22Rv1 (cell line): ENCODE measurements at regions not wholly inside any gene's neighbourhood (a gene's known extent, or its start where the extent isn't known, plus 50 kb on each side); places are given as distances from the start of the nearest gene placed in this dataset.

Experiments
- ZFX ChIP-seq: fragments of 450-650 bp; IDR thresholded peaks from 2 replicates; pipeline ENCODE4 v1.6.1; 2017; ENCODE audit warnings: antibody characterized with exemption, borderline replicate concordance
- TF ChIP-seq, protein P1 (sequence below): fragments of 450-650 bp; IDR thresholded peaks from 2 replicates; pipeline ENCODE4 v1.5.1; 2017; ENCODE audit warnings: mild to moderate bottlenecking

DNA sequence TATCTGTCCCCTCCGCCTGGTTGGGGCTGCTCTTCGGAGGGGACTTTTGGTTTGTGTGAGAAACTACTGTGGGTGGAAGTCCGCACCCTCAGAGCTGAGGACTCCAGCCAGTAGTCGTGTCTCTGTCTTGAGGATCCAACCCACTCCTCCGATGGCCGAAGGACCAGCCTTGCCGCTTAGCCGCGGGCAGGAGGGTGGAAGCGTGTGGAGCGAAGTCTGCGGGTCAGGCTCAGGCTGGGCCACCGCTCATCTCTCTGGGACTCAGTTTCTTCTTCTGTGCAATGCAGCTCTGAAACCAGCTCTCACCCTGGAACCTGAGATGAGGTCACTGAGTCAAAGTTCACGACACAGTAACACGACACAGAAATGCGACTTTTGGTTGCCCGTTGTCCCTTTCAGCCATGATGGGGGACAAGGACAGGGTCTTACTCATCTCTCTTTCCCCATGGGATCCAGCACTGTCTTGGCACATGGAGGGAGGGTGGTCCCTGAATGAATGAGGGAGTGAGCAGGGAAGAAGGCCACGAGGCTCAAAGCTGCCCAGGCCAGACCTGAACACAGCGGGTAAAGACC, 133.3 kb upstream of the PODXL start:
- TF ChIP-seq, protein P1, sequence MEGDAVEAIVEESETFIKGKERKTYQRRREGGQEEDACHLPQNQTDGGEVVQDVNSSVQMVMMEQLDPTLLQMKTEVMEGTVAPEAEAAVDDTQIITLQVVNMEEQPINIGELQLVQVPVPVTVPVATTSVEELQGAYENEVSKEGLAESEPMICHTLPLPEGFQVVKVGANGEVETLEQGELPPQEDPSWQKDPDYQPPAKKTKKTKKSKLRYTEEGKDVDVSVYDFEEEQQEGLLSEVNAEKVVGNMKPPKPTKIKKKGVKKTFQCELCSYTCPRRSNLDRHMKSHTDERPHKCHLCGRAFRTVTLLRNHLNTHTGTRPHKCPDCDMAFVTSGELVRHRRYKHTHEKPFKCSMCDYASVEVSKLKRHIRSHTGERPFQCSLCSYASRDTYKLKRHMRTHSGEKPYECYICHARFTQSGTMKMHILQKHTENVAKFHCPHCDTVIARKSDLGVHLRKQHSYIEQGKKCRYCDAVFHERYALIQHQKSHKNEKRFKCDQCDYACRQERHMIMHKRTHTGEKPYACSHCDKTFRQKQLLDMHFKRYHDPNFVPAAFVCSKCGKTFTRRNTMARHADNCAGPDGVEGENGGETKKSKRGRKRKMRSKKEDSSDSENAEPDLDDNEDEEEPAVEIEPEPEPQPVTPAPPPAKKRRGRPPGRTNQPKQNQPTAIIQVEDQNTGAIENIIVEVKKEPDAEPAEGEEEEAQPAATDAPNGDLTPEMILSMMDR: no peak
- no peak for TF ChIP-seq ZFX
